GM12878 (cell line): ENCODE measurements at regions not wholly inside any gene's neighbourhood (a gene's known extent, or its start where the extent isn't known, plus 50 kb on each side); places are given as distances from the start of the nearest gene placed in this dataset.

ENCODE experiments used
- ATAC-seq: fragments of 200-7000 bp; cut with Tn5 transposase; 3 replicates; pipeline ENCODE4 v1.9.1; 2020; ENCODE audit warnings: mild to moderate bottlenecking, moderate library complexity
- BruUV-seq: library from RNA; stranded (reverse); fragments of 400-500 nt; replicated peaks from 2 replicates; lab custom pipeline; 2021; lab: Mats Ljungman, UMichigan
- CTCF ChIA-PET: fragments of 300-600 bp; sonication (Branson Sonifier 250); formaldehyde crosslinking; extraction: SDS; loops from one replicate; lab custom pipeline; 2021; ENCODE audit warnings: inconsistent platforms; lab: Yijun Ruan, JAX
- POLR2A ChIA-PET: fragments of 350-600 bp; formaldehyde crosslinking; extraction: SDS; loops from one replicate; lab custom pipeline; 2021; ENCODE audit warnings: inconsistent platforms; lab: Charles Lee
- RAD21 ChIA-PET: fragments of 300-600 bp; sonication (Branson Sonifier 250); formaldehyde crosslinking; loops from one replicate; lab custom pipeline; 2023; ENCODE audit warnings: antibody characterized with exemption; ENCODE audit not compliant: unreplicated experiment; lab: Charles Lee
- SMC1A ChIA-PET: fragments of 300-600 bp; sonication (Branson Sonifier 250); formaldehyde crosslinking; loops from one replicate; lab custom pipeline; 2023; ENCODE audit not compliant: unreplicated experiment, uncharacterized antibody; lab: Charles Lee
- DNase-seq: peaks from one replicate; pipeline ENCODE4 v3.0.0-alpha.2; 2011; ENCODE audit warnings: low read depth, low spot score
- FAIRE-seq: peaks from 3 replicates; lab custom pipeline; 2011; peaks lifted over from hg19 to GRCh38; lab: Jason Lieb, UNC
- H2AFZ ChIP-seq: 2 replicates; pipeline ENCODE4 v1.6.0; 2011; ENCODE audit warnings: low read depth, low read length, control low read depth; ENCODE audit not compliant: control insufficient read depth
- H3K27ac ChIP-seq: 2 replicates; pipeline ENCODE4 v1.5.1; 2011; ENCODE audit warnings: control low read depth; ENCODE audit not compliant: control insufficient read depth, insufficient read depth
- H3K27me3 ChIP-seq, 2 experiments: replicated peaks in 1 of 2; 2 replicates each; pipeline versions ENCODE4 v1.6.0 to v1.6.1; 2011; ENCODE audit warnings: low read length in 1 of 2; ENCODE audit not compliant: control insufficient read depth in 2 of 2, insufficient read depth in 2 of 2
- H3K36me3 ChIP-seq, 2 experiments: 2 replicates each; pipeline ENCODE4 v1.5.1; 2011; ENCODE audit warnings: low read length in 1 of 2; ENCODE audit not compliant: control insufficient read depth in 2 of 2, insufficient read depth in 2 of 2
- H3K4me1 ChIP-seq: 2 replicates; pipeline ENCODE4 v1.6.1; 2011; ENCODE audit warnings: mild to moderate bottlenecking, low read length, moderate library complexity, mixed read lengths; ENCODE audit not compliant: control insufficient read depth, insufficient read depth
- H3K4me2 ChIP-seq: 2 replicates; pipeline ENCODE4 v1.6.0; 2011; ENCODE audit warnings: control low read depth; ENCODE audit not compliant: control insufficient read depth, insufficient read depth
- H3K4me3 ChIP-seq: fragments of 200-600 bp; sonication (generic); 2 replicates; pipeline ENCODE4 v1.5.1; 2016
- H3K79me2 ChIP-seq: 2 replicates; pipeline ENCODE4 v1.6.0; 2011; ENCODE audit warnings: low read length; ENCODE audit not compliant: control insufficient read depth, insufficient read depth
- H3K9ac ChIP-seq: 2 replicates; pipeline ENCODE4 v1.8.0; 2011; ENCODE audit warnings: low read length, control low read depth, mixed read lengths; ENCODE audit not compliant: control insufficient read depth, insufficient read depth
- H3K9me3 ChIP-seq: replicated peaks from 3 replicates; pipeline ENCODE4 v1.5.1; 2011; ENCODE audit warnings: mild to moderate bottlenecking, low read length; ENCODE audit not compliant: control insufficient read depth, insufficient read depth
- H4K20me1 ChIP-seq: 2 replicates; pipeline ENCODE4 v1.6.0; 2011; ENCODE audit not compliant: control insufficient read depth, insufficient read depth
- ELK1 ChIP-seq: IDR thresholded peaks from 2 replicates; pipeline ENCODE4 v1.6.1; 2012; ENCODE audit warnings: low read depth, low read length, improper control_type of control experiment
- GATAD2B ChIP-seq: fragments of 450-650 bp; conservative IDR thresholded peaks from 2 replicates; pipeline ENCODE4 v1.6.1; 2017; ENCODE audit warnings: low read depth, mild to moderate bottlenecking, moderate library complexity
- HDGF ChIP-seq: fragments of 450-650 bp; IDR thresholded peaks from 2 replicates; pipeline ENCODE4 v1.6.1; 2016; ENCODE audit warnings: antibody characterized with exemption
- JUNB ChIP-seq: IDR thresholded peaks from 2 replicates; pipeline ENCODE4 v1.6.1; 2016; ENCODE audit warnings: antibody characterized with exemption, mild to moderate bottlenecking
- KLF5 ChIP-seq: fragments of 450-650 bp; IDR thresholded peaks from 2 replicates; pipeline ENCODE4 v1.6.1; 2014; ENCODE audit warnings: mild to moderate bottlenecking; ENCODE audit not compliant: partially characterized antibody
- RBBP5 ChIP-seq: fragments of 200-600 bp; sonication (generic); conservative IDR thresholded peaks from 2 replicates; pipeline ENCODE4 v1.6.1; 2016
- RCOR1 ChIP-seq: conservative IDR thresholded peaks from 2 replicates; pipeline ENCODE4 v1.6.1; 2012; ENCODE audit warnings: low read depth, low read length, improper control_type of control experiment
- SMC3 ChIP-seq: IDR thresholded peaks from 2 replicates; pipeline ENCODE4 v1.6.1; 2011; ENCODE audit warnings: low read length, improper control_type of control experiment, borderline replicate concordance
- STAT3 ChIP-seq: IDR thresholded peaks from 2 replicates; pipeline ENCODE4 v1.6.1; 2011; ENCODE audit warnings: low read depth, low read length, improper control_type of control experiment
- SUZ12 ChIP-seq: fragments of 200-600 bp; sonication (generic); IDR thresholded peaks from one replicate; pipeline ENCODE4 v1.6.1; 2018; ENCODE audit warnings: antibody characterized with exemption, mild to moderate bottlenecking; ENCODE audit not compliant: unreplicated experiment
- ZBTB33 ChIP-seq: fragments of 450-650 bp; IDR thresholded peaks from 2 replicates; pipeline ENCODE4 v1.6.1; 2017; ENCODE audit warnings: mild to moderate bottlenecking
- WGBS: methylation state at CpG from one replicate; pipeline ENCODE4 v1.1.6; 2016; ENCODE audit warnings: low lambda C conversion rate; ENCODE audit not compliant: insufficient replicate concordance, insufficient coverage; ENCODE audit errors: missing lambda C conversion rate; 5-methylcytosine and 5-hydroxymethylcytosine counted together
- in situ Hi-C: fragments of 300-500 bp; cut with MboI; formaldehyde crosslinking; loops from 9 replicates; pipeline ENCODE4 v1.14.3; 2018; ENCODE audit warnings: mixed read lengths
- intact Hi-C: fragments of 100-400 bp; cut with micrococcal nuclease; formaldehyde crosslinking; loops from one replicate; pipeline ENCODE4 v1.14.2; 2022; ENCODE audit not compliant: unreplicated experiment

DNA sequence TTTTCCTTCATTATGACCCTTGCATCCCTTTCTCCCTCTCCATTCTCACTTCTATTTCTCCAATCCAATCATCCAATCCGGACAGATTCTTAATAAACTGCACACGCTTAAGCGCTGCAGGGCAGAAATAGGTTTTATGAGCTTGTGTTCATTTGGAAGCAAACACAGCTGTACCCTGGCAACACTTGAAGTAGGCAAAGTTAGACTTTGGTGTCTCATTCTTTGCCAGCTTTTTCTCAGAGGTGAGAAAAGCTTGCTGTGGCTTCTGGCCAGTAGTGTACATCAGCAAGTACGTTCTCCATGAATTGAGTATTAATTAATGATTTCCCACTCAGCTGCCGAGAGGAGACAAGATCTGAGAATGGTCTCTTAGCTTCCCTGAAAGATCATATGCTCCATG is 88.5 kb downstream of the FBXO4 start:
- Histone ChIP-seq H2AFZ (no peak overlapping the region), H3K4me2 (no peak overlapping the region), H3K27ac (no peak overlapping the region), H4K20me1 (no peaks in the 10 kb centered on the region), H3K9ac (no peak overlapping the region)
- intact Hi-C loops, result no loop called here
- no TSS peak for BruUV-seq
- no peak for TF ChIP-seq STAT3
- TF ChIP-seq GATAD2B, result no peak
- no peak for TF ChIP-seq RCOR1
- no peak for TF ChIP-seq KLF5
- no peak for TF ChIP-seq SMC3
- TF ChIP-seq SUZ12, result no peak
- no peak for TF ChIP-seq ELK1
- TF ChIP-seq ZBTB33, result no peak
- TF ChIP-seq JUNB, result no peak
- TF ChIP-seq RBBP5, result no peak
- TF ChIP-seq HDGF, result no peak
- TF ChIP-seq, all 136 proteins: peak for 0
- H3K79me2 ChIP-seq, result no peaks in the 10 kb centered on the region
- in situ Hi-C loops, result no loop called here
- no peak overlapping the region for H3K4me3 ChIP-seq
- H3K36me3 ChIP-seq, result no peaks in the 10 kb centered on the region
- H3K9me3 ChIP-seq, result no peaks in the 10 kb centered on the region
- WGBS, result 18% methylated on average over 5 of the region's 5 CpGs
- CTCF ChIA-PET, result interaction anchor here (0.9 to 1.5 kb wide), 4 partner anchors 8 to 157 kb away, joined by 3 to 4 read pairs (median 4); no protein-coding TSS in a partner anchor
- POLR2A ChIA-PET, result no interaction called here
- SMC1A ChIA-PET, result interaction anchor here (1.7 kb wide), 1 partner anchor 44 kb away, joined by 4 read pairs; no protein-coding TSS in a partner anchor
- H3K27me3 ChIP-seq, result no peaks in the 10 kb centered on the region; a peak in 1 of 4 replicates
- FAIRE-seq (no peak), ATAC-seq (no peak), DNase-seq (no peak)
- RAD21 ChIA-PET, result interaction anchor here (1.5 kb wide), 1 partner anchor 157 kb away, joined by 6 read pairs; no protein-coding TSS in a partner anchor
- H3K4me1 ChIP-seq, result no peaks in the 10 kb centered on the region
